Epithelial cell of proximal tubule (primary cell): ENCODE measurements at regions not wholly inside any gene's neighbourhood (a gene's known extent, or its start where the extent isn't known, plus 50 kb on each side); places are given as distances from the start of the nearest gene placed in this dataset.

ENCODE experiments used
- DNase-seq: peaks from one replicate; pipeline ENCODE4 v3.0.0-alpha.2; 2011; ENCODE audit warnings: low read depth
- H3K4me3 ChIP-seq: 2 replicates; pipeline ENCODE4 v1.5.1; 2011; ENCODE audit warnings: low read depth, mild to moderate bottlenecking, low read length
- CTCF ChIP-seq: conservative IDR thresholded peaks from 2 replicates; pipeline ENCODE4 v1.5.1; 2012; ENCODE audit warnings: low read depth, mild to moderate bottlenecking, low read length

GRCh38 chr13:29961036-29961670, 110.7 kb upstream of the UBL3 start:
- H3K4me3 ChIP-seq: no peak overlapping the region
- DNase-seq: no peak
- no peak for TF ChIP-seq CTCF

GRCh38 chr13:29959603-29960002, 109.2 kb upstream of the UBL3 start:
- TF ChIP-seq CTCF: no peak
- H3K4me3 ChIP-seq: no peak overlapping the region
- no peak for DNase-seq

GRCh38 chr13:29959086-29959485, 108.7 kb upstream of the UBL3 start:
- no peak for TF ChIP-seq CTCF
- DNase-seq: no peak
- H3K4me3 ChIP-seq: no peak overlapping the region

- no peak for TF ChIP-seq CTCF
- H3K4me3 ChIP-seq: no peak overlapping the region
- no peak for DNase-seq
These were observed 108.1 kb upstream of the UBL3 start for GRCh38 chr13:29958476-29958875.

- no peak for DNase-seq
- TF ChIP-seq CTCF: no peak
- H3K4me3 ChIP-seq: no peak overlapping the region
These were observed 106.9 kb upstream of the UBL3 start for GRCh38 chr13:29957320-29957719.

GRCh38 chr13:29956853-29957252, 106.4 kb upstream of the UBL3 start:
- no peak for TF ChIP-seq CTCF
- DNase-seq: no peak
- H3K4me3 ChIP-seq: no peak overlapping the region

GRCh38 chr13:29955137-29955650, 104.8 kb upstream of the UBL3 start:
- no peak for TF ChIP-seq CTCF
- no peak for DNase-seq
- no peak overlapping the region for H3K4me3 ChIP-seq
